ENCODE measurements at regions not wholly inside any gene's neighbourhood (a gene's known extent, or its start where the extent isn't known, plus 50 kb on each side); places are given as distances from the start of the nearest gene placed in this dataset.

GRCh38 chr17:77693776-77694175, 264.7 kb upstream of the TNRC6C start:
- H3K4me3 ChIP-seq (ENCODE audit: low read length) = no peak overlapping the region
- H4K20me1 ChIP-seq (ENCODE audit: low read length) = no peaks in the 10 kb centered on the region
- H3K79me2 ChIP-seq (ENCODE audit: low read length) = no peaks in the 10 kb centered on the region
- CTCF ChIA-PET = no interaction called here
- intact Hi-C loops (cut with micrococcal nuclease) = no loop called here
- TF ChIP-seq CTCF (conservative IDR thresholded peaks at IDR 0.05; ENCODE audit: low read depth, low read length) (no peak), EZH2 (IDR thresholded peaks at IDR 0.05; ENCODE audit: low read length, unreplicated experiment) (no peak), EZH2phosphoT487 (IDR thresholded peaks at IDR 0.05; ENCODE audit: borderline replicate concordance, low read length) (no peak)
- BruUV-seq (replicated peaks) = no TSS peak
- no peaks in the 10 kb centered on the region for H3K4me1 ChIP-seq (ENCODE audit: insufficient read depth, low read length)
- H3K9me2 ChIP-seq (replicated peaks; ENCODE audit: low read length) = no peaks in the 10 kb centered on the region
- H3K9me3 ChIP-seq (ENCODE audit: low read length) = no peaks in the 10 kb centered on the region
- no peak overlapping the region for H2AFZ ChIP-seq (ENCODE audit: low read length)
- peaks cover 86% of the 10 kb centered on the region for H3K27me3 ChIP-seq (ENCODE audit: low read length)
- DNase-seq = no peak
- POLR2A ChIA-PET (ENCODE audit: unreplicated experiment) = no interaction called here
- H3K4me2 ChIP-seq (ENCODE audit: low read length) = no peak overlapping the region
- H3F3A ChIP-seq (ENCODE audit: low read length, unreplicated experiment) = no peaks in the 10 kb centered on the region
- no peaks in the 10 kb centered on the region for H3K36me3 ChIP-seq (ENCODE audit: low read depth, low read length)
- no peak for ATAC-seq
- H3K9ac ChIP-seq (ENCODE audit: low read length) = no peak overlapping the region
- H3K27ac ChIP-seq (ENCODE audit: low read length) = no peak overlapping the region

GRCh38 chr17:77694391-77695363, 263.8 kb upstream of the TNRC6C start:
- intact Hi-C loops (cut with micrococcal nuclease) = no loop called here
- peaks cover 88% of the 10 kb centered on the region for H3K27me3 ChIP-seq (ENCODE audit: low read length)
- no peak overlapping the region for H3K4me3 ChIP-seq (ENCODE audit: low read length)
- ChIA-PET POLR2A (ENCODE audit: unreplicated experiment) (no interaction called here), CTCF (no interaction called here)
- no peak overlapping the region for H2AFZ ChIP-seq (ENCODE audit: low read length)
- TF ChIP-seq EZH2 (IDR thresholded peaks at IDR 0.05; ENCODE audit: low read length, unreplicated experiment) = no peak
- TF ChIP-seq CTCF (conservative IDR thresholded peaks at IDR 0.05; ENCODE audit: low read depth, low read length) = no peak
- TF ChIP-seq EZH2phosphoT487 (IDR thresholded peaks at IDR 0.05; ENCODE audit: borderline replicate concordance, low read length) = no peak
- H3K36me3 ChIP-seq (ENCODE audit: low read depth, low read length) = no peaks in the 10 kb centered on the region
- no peak for ATAC-seq
- H3K9ac ChIP-seq (ENCODE audit: low read length) = no peak overlapping the region
- no peaks in the 10 kb centered on the region for H3K9me2 ChIP-seq (replicated peaks; ENCODE audit: low read length)
- BruUV-seq (replicated peaks) = no TSS peak
- H3K4me1 ChIP-seq (ENCODE audit: insufficient read depth, low read length) = no peaks in the 10 kb centered on the region
- H3F3A ChIP-seq (ENCODE audit: low read length, unreplicated experiment) = no peaks in the 10 kb centered on the region
- no peak overlapping the region for H3K4me2 ChIP-seq (ENCODE audit: low read length)
- H3K27ac ChIP-seq (ENCODE audit: low read length) = no peak overlapping the region
- no peaks in the 10 kb centered on the region for H3K9me3 ChIP-seq (ENCODE audit: low read length)
- no peaks in the 10 kb centered on the region for H3K79me2 ChIP-seq (ENCODE audit: low read length)
- H4K20me1 ChIP-seq (ENCODE audit: low read length) = no peaks in the 10 kb centered on the region
- no peak for DNase-seq

GRCh38 chr17:77695386-77695785, 263.1 kb upstream of the TNRC6C start:
- BruUV-seq (replicated peaks) = no TSS peak
- CTCF ChIA-PET = no interaction called here
- no peaks in the 10 kb centered on the region for H3F3A ChIP-seq (ENCODE audit: low read length, unreplicated experiment)
- POLR2A ChIA-PET (ENCODE audit: unreplicated experiment) = no interaction called here
- no peaks in the 10 kb centered on the region for H3K4me1 ChIP-seq (ENCODE audit: insufficient read depth, low read length)
- no peaks in the 10 kb centered on the region for H3K9me2 ChIP-seq (replicated peaks; ENCODE audit: low read length)
- no peaks in the 10 kb centered on the region for H4K20me1 ChIP-seq (ENCODE audit: low read length)
- H3K9me3 ChIP-seq (ENCODE audit: low read length) = no peaks in the 10 kb centered on the region
- H3K4me2 ChIP-seq (ENCODE audit: low read length) = no peak overlapping the region
- H3K79me2 ChIP-seq (ENCODE audit: low read length) = no peaks in the 10 kb centered on the region
- no peak for DNase-seq
- intact Hi-C loops (cut with micrococcal nuclease) = no loop called here
- H3K27me3 ChIP-seq (ENCODE audit: low read length) = peaks cover 90% of the 10 kb centered on the region
- TF ChIP-seq EZH2phosphoT487 (IDR thresholded peaks at IDR 0.05; ENCODE audit: borderline replicate concordance, low read length) (no peak), EZH2 (IDR thresholded peaks at IDR 0.05; ENCODE audit: low read length, unreplicated experiment) (no peak)
- no peaks in the 10 kb centered on the region for H3K36me3 ChIP-seq (ENCODE audit: low read depth, low read length)
- H3K27ac ChIP-seq (ENCODE audit: low read length) = no peak overlapping the region
- no peak overlapping the region for H2AFZ ChIP-seq (ENCODE audit: low read length)
- H3K4me3 ChIP-seq (ENCODE audit: low read length) = no peak overlapping the region
- ATAC-seq = no peak
- no peak overlapping the region for H3K9ac ChIP-seq (ENCODE audit: low read length)

Data from PC-3 (cell line).